HUES48 (cell line): ENCODE measurements at regions not wholly inside any gene's neighbourhood (a gene's known extent, or its start where the extent isn't known, plus 50 kb on each side); places are given as distances from the start of the nearest gene placed in this dataset.

Experiments used
- H3K27ac ChIP-seq: one replicate; pipeline ENCODE4 v1.7.0; 2013; ENCODE audit warnings: low read depth, low read length, inconsistent platforms
- H3K27me3 ChIP-seq: 2 replicates; pipeline ENCODE4 v1.6.1; 2013; ENCODE audit warnings: mild to moderate bottlenecking, low read length; ENCODE audit not compliant: control insufficient read depth, insufficient read depth
- H3K36me3 ChIP-seq: 2 replicates; pipeline ENCODE4 v1.6.1; 2013; ENCODE audit warnings: low read length; ENCODE audit not compliant: control insufficient read depth, insufficient read depth
- H3K4me1 ChIP-seq: 2 replicates; pipeline ENCODE4 v1.6.1; 2013; ENCODE audit warnings: mild to moderate bottlenecking, low read length; ENCODE audit not compliant: control insufficient read depth, insufficient read depth
- H3K4me3 ChIP-seq: 2 replicates; pipeline ENCODE4 v1.5.1; 2013; ENCODE audit warnings: mild to moderate bottlenecking, low read depth, low read length
- H3K9ac ChIP-seq: 2 replicates; pipeline ENCODE4 v1.6.1; 2013; ENCODE audit warnings: mild to moderate bottlenecking, low read depth, low read length, moderate library complexity
- H3K9me3 ChIP-seq: 2 replicates; pipeline ENCODE4 v1.6.1; 2013; ENCODE audit warnings: low read length; ENCODE audit not compliant: control insufficient read depth, insufficient read depth

GRCh38 chr3:73885862-73886261 lies 261.1 kb upstream of the PDZRN3 start:
- Histone ChIP-seq H3K27ac (no peak overlapping the region), H3K9me3 (no peaks in the 10 kb centered on the region), H3K4me3 (no peak overlapping the region), H3K4me1 (no peaks in the 10 kb centered on the region), H3K27me3 (no peaks in the 10 kb centered on the region), H3K36me3 (no peaks in the 10 kb centered on the region), H3K9ac (no peak overlapping the region)

- Histone ChIP-seq H3K9ac (no peak overlapping the region), H3K4me1 (no peaks in the 10 kb centered on the region), H3K27me3 (no peaks in the 10 kb centered on the region), H3K9me3 (no peaks in the 10 kb centered on the region), H3K4me3 (no peak overlapping the region), H3K27ac (no peak overlapping the region), H3K36me3 (no peaks in the 10 kb centered on the region)
These were observed 259.6 kb upstream of the PDZRN3 start for GRCh38 chr3:73884361-73884760.

GRCh38 chr3:73883497-73883896 lies 258.8 kb upstream of the PDZRN3 start:
- H3K27me3 ChIP-seq: no peaks in the 10 kb centered on the region
- H3K27ac ChIP-seq: no peak overlapping the region
- no peak overlapping the region for H3K4me3 ChIP-seq
- H3K9ac ChIP-seq: no peak overlapping the region
- no peaks in the 10 kb centered on the region for H3K4me1 ChIP-seq
- no peaks in the 10 kb centered on the region for H3K36me3 ChIP-seq
- no peaks in the 10 kb centered on the region for H3K9me3 ChIP-seq

- Histone ChIP-seq H3K27ac (peak overlapping the region; percentile 59), H3K4me3 (no peak overlapping the region), H3K4me1 (peaks cover 24% of the 10 kb centered on the region), H3K9ac (no peak overlapping the region), H3K27me3 (no peaks in the 10 kb centered on the region), H3K36me3 (no peaks in the 10 kb centered on the region), H3K9me3 (no peaks in the 10 kb centered on the region)
These were observed 250.0 kb upstream of the PDZRN3 start for GRCh38 chr3:73874606-73875369.

- no peak overlapping the region for H3K4me3 ChIP-seq
- no peaks in the 10 kb centered on the region for H3K27me3 ChIP-seq
- peak overlapping the region; percentile 59 for H3K27ac ChIP-seq
- no peak overlapping the region for H3K9ac ChIP-seq
- H3K9me3 ChIP-seq: no peaks in the 10 kb centered on the region
- H3K36me3 ChIP-seq: no peaks in the 10 kb centered on the region
- H3K4me1 ChIP-seq: peaks cover 24% of the 10 kb centered on the region
These were observed 249.4 kb upstream of the PDZRN3 start for GRCh38 chr3:73874161-73874560.

- Histone ChIP-seq H3K36me3 (no peaks in the 10 kb centered on the region), H3K27ac (no peak overlapping the region), H3K9me3 (no peaks in the 10 kb centered on the region), H3K9ac (no peak overlapping the region), H3K27me3 (no peaks in the 10 kb centered on the region), H3K4me1 (peaks cover 2% of the 10 kb centered on the region; the same call in 1 of the 2 replicates), H3K4me3 (no peak overlapping the region)
These were observed 244.1 kb upstream of the PDZRN3 start for GRCh38 chr3:73868688-73869315.

GRCh38 chr3:73867524-73867923 lies 242.8 kb upstream of the PDZRN3 start:
- H3K4me1 ChIP-seq: no peaks in the 10 kb centered on the region

GRCh38 chr3:73866846-73867245 lies 242.1 kb upstream of the PDZRN3 start:
- no peak overlapping the region for H3K27ac ChIP-seq
- no peaks in the 10 kb centered on the region for H3K4me1 ChIP-seq
- H3K4me3 ChIP-seq: no peak overlapping the region
- no peak overlapping the region for H3K9ac ChIP-seq
- H3K36me3 ChIP-seq: no peaks in the 10 kb centered on the region
- H3K27me3 ChIP-seq: no peaks in the 10 kb centered on the region
- H3K9me3 ChIP-seq: no peaks in the 10 kb centered on the region

More at GRCh38 chr3:73867524-73867923, 242.8 kb upstream of the PDZRN3 start:
- H3K27me3 ChIP-seq: no peaks in the 10 kb centered on the region
- no peak overlapping the region for H3K4me3 ChIP-seq
- no peak overlapping the region for H3K27ac ChIP-seq
- no peaks in the 10 kb centered on the region for H3K36me3 ChIP-seq
- H3K9ac ChIP-seq: no peak overlapping the region
- H3K9me3 ChIP-seq: no peaks in the 10 kb centered on the region

- Histone ChIP-seq H3K36me3 (no peaks in the 10 kb centered on the region), H3K4me3 (no peak overlapping the region), H3K4me1 (no peaks in the 10 kb centered on the region)
These were observed 238.9 kb upstream of the PDZRN3 start for GRCh38 chr3:73863546-73864079.

GRCh38 chr3:73855813-73856212 lies 231.1 kb upstream of the PDZRN3 start:
- Histone ChIP-seq H3K4me1 (peaks cover 9% of the 10 kb centered on the region), H3K9ac (no peak overlapping the region), H3K27ac (no peak overlapping the region), H3K27me3 (no peaks in the 10 kb centered on the region), H3K9me3 (no peaks in the 10 kb centered on the region), H3K4me3 (no peak overlapping the region), H3K36me3 (no peaks in the 10 kb centered on the region)

More at GRCh38 chr3:73863546-73864079, 238.9 kb upstream of the PDZRN3 start:
- Histone ChIP-seq H3K27me3 (no peaks in the 10 kb centered on the region), H3K9ac (no peak overlapping the region), H3K9me3 (no peaks in the 10 kb centered on the region; the same call in 1 of the 2 replicates), H3K27ac (no peak overlapping the region)
